ENCODE measurements at regions not wholly inside any gene's neighbourhood (a gene's known extent, or its start where the extent isn't known, plus 50 kb on each side); places are given as distances from the start of the nearest gene placed in this dataset.
A peak's percentile ranks its signal among the peaks of the same experiment; 100 is the strongest.
"Not testable (repeated sequence)": the region's sequence is repeated elsewhere in the genome, so short reads cannot be mapped to it uniquely, and the experiment has no call there.

GRCh38 chr9:42323084-42323809 lies 139.8 kb downstream of the SPATA31A6 start:
- H3K4me3 ChIP-seq (ENCODE audit: low read depth, low read length); H3K27ac ChIP-seq (ENCODE audit: low read depth, low read length); H3K27me3 ChIP-seq (ENCODE audit: control insufficient read depth, insufficient read depth, low read length); H3K36me3 ChIP-seq (ENCODE audit: control insufficient read depth, insufficient read depth, low read length); H3K9me3 ChIP-seq (ENCODE audit: control insufficient read depth, insufficient read depth, low read length); H3K4me1 ChIP-seq (ENCODE audit: control insufficient read depth, insufficient read depth, low read length): not testable (repeated sequence)
- WGBS (ENCODE audit: insufficient coverage), result 6% methylated on average over 3 of the region's 7 CpGs
- peak in 2 of 6 donors; percentile 12 to 35 for DNase-seq (ENCODE audit: low read depth in 4 of 6, low spot score in 6 of 6)

DNA sequence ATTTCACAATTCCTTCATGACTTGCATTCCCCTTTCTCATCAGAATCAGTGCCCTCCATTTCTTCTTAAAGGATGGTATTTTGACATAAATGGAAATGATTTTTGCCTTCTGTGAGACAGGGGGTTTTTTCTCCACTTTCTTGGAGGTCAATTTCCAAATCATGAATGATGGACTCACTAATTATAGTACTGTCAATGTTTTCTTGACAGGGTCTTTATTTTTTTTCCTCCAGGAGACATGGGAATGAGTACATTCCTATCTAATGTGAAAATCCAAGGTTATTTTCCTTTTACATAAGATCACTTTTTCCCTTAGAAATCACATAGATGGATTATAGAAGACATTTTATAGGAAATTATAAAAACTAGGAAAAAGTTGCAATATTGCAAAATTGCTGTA lies 141.7 kb downstream of the SPATA31A6 start:
- H3K27ac ChIP-seq (ENCODE audit: low read depth, low read length); H3K9me3 ChIP-seq (ENCODE audit: control insufficient read depth, insufficient read depth, low read length); H3K4me1 ChIP-seq (ENCODE audit: control insufficient read depth, insufficient read depth, low read length); H3K27me3 ChIP-seq (ENCODE audit: control insufficient read depth, insufficient read depth, low read length); H3K36me3 ChIP-seq (ENCODE audit: control insufficient read depth, insufficient read depth, low read length); DNase-seq (ENCODE audit: low read depth in 4 of 6, low spot score in 6 of 6); H3K4me3 ChIP-seq (ENCODE audit: low read depth, low read length): not testable (repeated sequence)

DNA sequence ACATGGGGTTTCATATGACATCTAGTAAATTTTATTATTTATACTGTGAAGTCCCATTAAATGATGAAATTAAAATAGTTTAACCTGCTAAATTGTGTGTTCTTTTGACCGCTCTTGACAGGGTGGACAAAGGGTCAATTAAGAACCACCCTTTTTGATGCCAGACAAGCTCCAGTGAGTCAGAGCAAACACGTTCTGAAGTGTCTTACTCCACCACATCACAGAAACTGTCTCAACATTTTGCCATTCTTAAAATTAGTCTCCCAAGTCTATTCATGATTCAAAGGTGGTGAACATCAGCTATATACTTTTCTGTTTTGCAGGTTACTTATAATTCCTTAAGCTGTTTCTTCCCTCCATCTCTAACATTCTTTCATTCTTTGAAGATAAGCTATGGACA lies 142.1 kb downstream of the SPATA31A6 start:
- WGBS (ENCODE audit: insufficient coverage), result no CpG with 5 or more reads among the region's 2 CpGs
- not testable (repeated sequence) for H3K4me1 ChIP-seq (ENCODE audit: control insufficient read depth, insufficient read depth, low read length); DNase-seq (ENCODE audit: low read depth in 4 of 6, low spot score in 6 of 6); H3K4me3 ChIP-seq (ENCODE audit: low read depth, low read length); H3K27ac ChIP-seq (ENCODE audit: low read depth, low read length); H3K9me3 ChIP-seq (ENCODE audit: control insufficient read depth, insufficient read depth, low read length); H3K36me3 ChIP-seq (ENCODE audit: control insufficient read depth, insufficient read depth, low read length); H3K27me3 ChIP-seq (ENCODE audit: control insufficient read depth, insufficient read depth, low read length)

GRCh38 chr9:42326482-42326881 lies 143.0 kb downstream of the SPATA31A6 start:
- not testable (repeated sequence) for H3K27ac ChIP-seq (ENCODE audit: low read depth, low read length); H3K4me1 ChIP-seq (ENCODE audit: control insufficient read depth, insufficient read depth, low read length); H3K36me3 ChIP-seq (ENCODE audit: control insufficient read depth, insufficient read depth, low read length); H3K4me3 ChIP-seq (ENCODE audit: low read depth, low read length); H3K9me3 ChIP-seq (ENCODE audit: control insufficient read depth, insufficient read depth, low read length); DNase-seq (ENCODE audit: low read depth in 4 of 6, low spot score in 6 of 6); H3K27me3 ChIP-seq (ENCODE audit: control insufficient read depth, insufficient read depth, low read length)
- no CpG with 5 or more reads among the region's 2 CpGs for WGBS (ENCODE audit: insufficient coverage)

DNA sequence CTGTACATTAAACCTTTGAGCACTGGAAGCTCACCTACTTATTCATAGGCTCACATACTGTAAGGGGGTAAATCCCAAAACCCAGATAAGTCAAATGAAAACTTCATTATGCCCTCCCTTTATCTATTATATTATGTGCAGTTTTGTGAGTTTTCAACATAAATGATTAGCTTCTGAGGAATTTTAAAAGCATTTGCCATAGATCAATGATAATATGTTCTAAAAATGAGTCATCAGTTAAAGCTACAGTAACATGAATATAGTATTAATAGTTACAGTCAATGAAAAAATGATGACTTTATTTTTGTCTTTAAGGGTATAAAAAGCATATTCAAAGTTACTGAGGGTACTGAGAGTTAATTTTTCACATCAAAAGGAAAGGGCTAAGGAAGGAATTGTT lies 151.9 kb downstream of the SPATA31A6 start:
- H3K4me3 ChIP-seq (ENCODE audit: low read depth, low read length); H3K4me1 ChIP-seq (ENCODE audit: control insufficient read depth, insufficient read depth, low read length); H3K27ac ChIP-seq (ENCODE audit: low read depth, low read length); H3K36me3 ChIP-seq (ENCODE audit: control insufficient read depth, insufficient read depth, low read length); DNase-seq (ENCODE audit: low read depth in 4 of 6, low spot score in 6 of 6); H3K9me3 ChIP-seq (ENCODE audit: control insufficient read depth, insufficient read depth, low read length); H3K27me3 ChIP-seq (ENCODE audit: control insufficient read depth, insufficient read depth, low read length): not testable (repeated sequence)

DNA sequence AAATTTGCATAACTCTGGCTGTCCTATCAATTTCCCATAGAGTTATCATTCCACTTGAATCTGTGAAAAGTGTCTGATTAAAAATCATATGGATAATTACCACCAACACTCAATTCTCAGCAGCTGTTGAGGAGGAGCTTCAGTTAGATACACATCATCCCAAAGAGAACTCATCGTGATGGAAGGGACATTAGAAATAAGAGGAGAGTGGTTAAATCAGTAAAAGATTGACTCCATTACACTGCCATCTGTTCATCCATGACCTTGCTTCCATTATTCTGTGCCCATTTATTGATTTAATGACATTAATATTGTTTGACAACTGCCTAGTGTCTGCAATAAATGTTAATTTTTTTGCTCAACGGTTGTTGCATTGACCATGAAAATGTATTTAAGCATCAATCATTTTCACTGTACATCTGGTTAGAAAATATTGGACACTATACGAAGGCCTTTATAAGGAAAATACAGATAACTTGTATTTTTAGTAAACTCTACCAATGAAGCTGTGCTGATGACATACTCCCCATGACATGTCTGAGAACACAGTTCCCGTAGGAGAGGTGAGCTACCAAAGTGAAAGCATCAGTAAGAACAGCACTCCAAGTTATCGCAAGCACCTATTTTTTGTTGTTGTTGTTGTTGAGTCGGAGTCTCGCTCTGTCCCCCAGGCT lies 152.7 kb downstream of the SPATA31A6 start:
- not testable (repeated sequence) for H3K9me3 ChIP-seq (ENCODE audit: control insufficient read depth, insufficient read depth, low read length); H3K4me1 ChIP-seq (ENCODE audit: control insufficient read depth, insufficient read depth, low read length); H3K4me3 ChIP-seq (ENCODE audit: low read depth, low read length); H3K27me3 ChIP-seq (ENCODE audit: control insufficient read depth, insufficient read depth, low read length); DNase-seq (ENCODE audit: low read depth in 4 of 6, low spot score in 6 of 6); H3K27ac ChIP-seq (ENCODE audit: low read depth, low read length); H3K36me3 ChIP-seq (ENCODE audit: control insufficient read depth, insufficient read depth, low read length)
- 80% methylated on average over 1 of the region's 7 CpGs for WGBS (ENCODE audit: insufficient coverage)

DNA sequence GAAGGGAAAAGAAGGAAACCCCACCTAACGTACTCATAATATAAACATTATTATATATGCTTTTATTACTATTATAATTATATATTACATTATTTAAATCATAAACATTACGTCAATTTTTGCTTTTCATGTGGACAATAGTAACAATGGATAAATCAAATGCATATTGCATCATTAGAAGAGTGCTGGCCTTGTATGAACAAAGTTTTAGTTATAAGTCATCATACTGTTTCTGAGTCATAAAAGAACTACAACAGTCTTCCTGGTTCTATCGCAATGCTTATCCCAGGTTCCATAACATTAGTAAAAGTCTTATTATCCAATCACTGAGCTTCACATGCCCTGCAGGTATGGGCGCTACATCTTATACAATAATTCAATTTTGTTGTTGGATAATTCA lies 154.8 kb downstream of the SPATA31A6 start:
- H3K27me3 ChIP-seq (ENCODE audit: control insufficient read depth, insufficient read depth, low read length); H3K4me3 ChIP-seq (ENCODE audit: low read depth, low read length); DNase-seq (ENCODE audit: low read depth in 4 of 6, low spot score in 6 of 6); H3K9me3 ChIP-seq (ENCODE audit: control insufficient read depth, insufficient read depth, low read length); H3K36me3 ChIP-seq (ENCODE audit: control insufficient read depth, insufficient read depth, low read length); H3K27ac ChIP-seq (ENCODE audit: low read depth, low read length); H3K4me1 ChIP-seq (ENCODE audit: control insufficient read depth, insufficient read depth, low read length): not testable (repeated sequence)
- no CpG with 5 or more reads among the region's 4 CpGs for WGBS (ENCODE audit: insufficient coverage)

DNA sequence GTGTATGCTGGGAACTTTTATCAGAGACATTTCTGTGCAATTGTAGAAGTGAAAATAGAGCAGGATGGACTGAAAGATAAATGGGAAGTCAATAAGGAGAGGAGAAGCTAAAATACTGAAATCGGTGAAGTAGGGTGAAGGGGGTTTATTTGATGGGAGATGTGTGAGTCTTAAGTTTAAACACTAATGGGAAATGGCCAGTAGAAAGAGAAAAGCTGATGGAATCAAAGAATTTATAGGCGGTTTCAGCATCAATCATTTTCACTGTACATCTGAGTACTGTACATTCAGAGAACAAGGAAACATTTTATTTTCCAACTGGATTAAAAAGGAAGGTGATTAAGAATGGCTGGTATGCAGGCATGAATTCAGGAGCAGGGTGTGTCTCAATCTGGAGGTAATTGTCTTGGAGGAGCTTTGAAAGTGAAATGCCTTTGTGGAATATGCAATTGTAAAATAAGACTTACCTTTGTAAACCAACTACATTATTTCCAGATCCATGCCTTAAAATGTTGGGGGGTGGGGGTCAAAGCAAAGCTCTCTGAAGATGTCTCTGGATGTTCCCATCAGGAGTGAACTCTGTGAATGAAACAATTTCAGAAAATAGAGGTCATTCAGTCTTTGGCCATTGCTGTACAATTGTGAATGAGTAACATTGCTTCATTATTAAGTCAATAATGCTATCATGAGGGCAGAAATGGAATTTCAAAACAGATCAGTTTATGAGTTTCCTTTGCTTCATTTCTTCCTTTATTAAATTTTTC lies 156.4 kb downstream of the SPATA31A6 start:
- WGBS (ENCODE audit: insufficient coverage), result 80% methylated on average over 1 of the region's 2 CpGs
- not testable (repeated sequence) for H3K27me3 ChIP-seq (ENCODE audit: control insufficient read depth, insufficient read depth, low read length); H3K27ac ChIP-seq (ENCODE audit: low read depth, low read length); DNase-seq (ENCODE audit: low read depth in 4 of 6, low spot score in 6 of 6); H3K36me3 ChIP-seq (ENCODE audit: control insufficient read depth, insufficient read depth, low read length); H3K4me1 ChIP-seq (ENCODE audit: control insufficient read depth, insufficient read depth, low read length); H3K4me3 ChIP-seq (ENCODE audit: low read depth, low read length); H3K9me3 ChIP-seq (ENCODE audit: control insufficient read depth, insufficient read depth, low read length)

DNA sequence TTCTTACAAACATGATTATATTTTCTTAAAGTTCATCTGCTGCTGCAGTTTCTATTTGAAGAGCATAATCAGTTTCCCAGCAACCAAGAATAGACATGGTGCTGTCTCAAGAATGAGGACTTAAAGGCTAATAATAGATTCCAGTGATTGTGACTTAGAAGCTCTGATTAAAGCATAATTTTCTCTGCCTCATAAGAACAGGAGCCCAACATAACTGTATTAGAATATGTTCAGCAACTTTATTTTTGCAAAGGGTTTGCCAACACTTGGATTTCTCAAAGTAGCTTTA lies 156.9 kb downstream of the SPATA31A6 start:
- H3K4me1 ChIP-seq (ENCODE audit: control insufficient read depth, insufficient read depth, low read length); H3K27ac ChIP-seq (ENCODE audit: low read depth, low read length); H3K9me3 ChIP-seq (ENCODE audit: control insufficient read depth, insufficient read depth, low read length); H3K4me3 ChIP-seq (ENCODE audit: low read depth, low read length); DNase-seq (ENCODE audit: low read depth in 4 of 6, low spot score in 6 of 6); H3K36me3 ChIP-seq (ENCODE audit: control insufficient read depth, insufficient read depth, low read length); H3K27me3 ChIP-seq (ENCODE audit: control insufficient read depth, insufficient read depth, low read length): not testable (repeated sequence)

- not testable (repeated sequence) for H3K36me3 ChIP-seq (ENCODE audit: control insufficient read depth, insufficient read depth, low read length); H3K4me1 ChIP-seq (ENCODE audit: control insufficient read depth, insufficient read depth, low read length); H3K27ac ChIP-seq (ENCODE audit: low read depth, low read length); H3K4me3 ChIP-seq (ENCODE audit: low read depth, low read length); DNase-seq (ENCODE audit: low read depth in 4 of 6, low spot score in 6 of 6); H3K27me3 ChIP-seq (ENCODE audit: control insufficient read depth, insufficient read depth, low read length); H3K9me3 ChIP-seq (ENCODE audit: control insufficient read depth, insufficient read depth, low read length)
- 70% methylated on average over 3 of the region's 7 CpGs for WGBS (ENCODE audit: insufficient coverage)
These were observed 158.4 kb downstream of the SPATA31A6 start for GRCh38 chr9:42341860-42342259.

All from spinal cord (tissue), 9 donors.